Transverse colon (tissue), 4 donors: ENCODE measurements at regions not wholly inside any gene's neighbourhood (a gene's known extent, or its start where the extent isn't known, plus 50 kb on each side); places are given as distances from the start of the nearest gene placed in this dataset.
"Not testable (repeated sequence)": the region's sequence is repeated elsewhere in the genome, so short reads cannot be mapped to it uniquely, and the experiment has no call there.

ENCODE experiments used
- DNase-seq: peaks from one replicate; pipeline ENCODE4 v3.0.0-alpha.2; 2019
- H3K27ac ChIP-seq, 4 donors: fragments of 200-600 bp; sonication (generic); 2 replicates each; pipeline ENCODE4 v1.5.1; 2016 to 2018; ENCODE audit warnings: inconsistent platforms in 4 of 4
- H3K27me3 ChIP-seq: fragments of 200-600 bp; sonication (generic); 2 replicates; pipeline ENCODE4 v1.5.1; 2017; ENCODE audit warnings: inconsistent platforms
- H3K36me3 ChIP-seq, 4 donors: fragments of 200-600 bp; sonication (generic); 2 replicates each; pipeline ENCODE4 v1.5.1; 2017 to 2019; ENCODE audit warnings: inconsistent platforms in 4 of 4
- H3K4me1 ChIP-seq, 4 donors: fragments of 200-600 bp; sonication (generic); 2 replicates each; pipeline ENCODE4 v1.5.1; 2017 to 2020; ENCODE audit warnings: inconsistent platforms in 4 of 4
- H3K4me3 ChIP-seq, 4 donors: fragments of 200-600 bp; sonication (generic); 1 replicate in 1 of 4; 2 replicates in 3 of 4; pipeline versions ENCODE4 v1.5.1 to v1.6.1; 2017 to 2019; ENCODE audit warnings: inconsistent platforms in 4 of 4
- H3K9me3 ChIP-seq, 2 donors: fragments of 200-600 bp; sonication (generic); 2 replicates each; pipeline ENCODE4 v1.5.1; 2017 to 2019; ENCODE audit warnings: inconsistent platforms in 2 of 2
- CTCF ChIP-seq, 5 experiments: fragments of 200-600 bp in 3 of 5; fragments of 450-650 bp in 2 of 5; sonication (generic) in 3 of 5; IDR thresholded peaks; 1 replicate in 2 of 5; 2 replicates in 3 of 5; pipeline ENCODE4 v1.5.1; 2016 to 2017; ENCODE audit warnings: antibody characterized with exemption in 5 of 5, inconsistent platforms in 3 of 5, mild to moderate bottlenecking in 2 of 5, moderate library complexity in 1 of 5
- EP300 ChIP-seq: sonication (generic); formaldehyde crosslinking; IDR thresholded peaks from one replicate; pipeline ENCODE4 v1.6.1; 2017; ENCODE audit warnings: antibody characterized with exemption, low read depth
- POLR2A ChIP-seq: fragments of 450-650 bp; IDR thresholded peaks from one replicate; pipeline ENCODE4 v1.6.1; 2016; ENCODE audit warnings: antibody characterized with exemption, mild to moderate bottlenecking, moderate library complexity
- POLR2AphosphoS5 ChIP-seq, 3 donors: sonication (generic); formaldehyde crosslinking; IDR thresholded peaks; one replicate each; pipeline ENCODE4 v1.6.1; 2016; ENCODE audit warnings: antibody characterized with exemption in 3 of 3
- WGBS, 2 donors: methylation state at CpG; one replicate each; pipeline ENCODE4 v1.1.5; 2018; ENCODE audit warnings: low coverage in 1 of 2; 5-methylcytosine and 5-hydroxymethylcytosine counted together
- in situ Hi-C, 4 donors: fragments of 200-750 bp; cut with MboI; loops; one replicate each; pipeline versions ENCODE4 v1.15.0 to v1.15.1; 2017; ENCODE audit warnings: low sequenced_read_pairs in 3 of 4, low pct_ligation_motif_present in 1 of 4, low pct_unique_long_range_greater_than_20kb in 1 of 4
- intact Hi-C: fragments of 100-400 bp; cut with DNase I; formaldehyde crosslinking; loops from one replicate; pipeline ENCODE4 v1.15.1; 2023; ENCODE audit warnings: low total_unique reads

- H3K9me3 ChIP-seq = no peaks in the 10 kb centered on the region
- intact Hi-C loops (no loop called here), in situ Hi-C loops (no loop called here)
- H3K27ac ChIP-seq = no peak overlapping the region
- DNase-seq = no peak
- no peaks in the 10 kb centered on the region for H3K27me3 ChIP-seq
- no peak for TF ChIP-seq EP300
- no peak for TF ChIP-seq POLR2A
- no peak for TF ChIP-seq POLR2AphosphoS5 (IDR thresholded peaks at IDR 0.05)
- TF ChIP-seq CTCF (IDR thresholded peaks at IDR 0.05) = no peak
- no peaks in the 10 kb centered on the region for H3K36me3 ChIP-seq
- no peaks in the 10 kb centered on the region for H3K4me1 ChIP-seq
- H3K4me3 ChIP-seq = no peak overlapping the region
- WGBS, 2 donors = 52 to 64% methylated on average over 4 of the region's 4 CpGs
Measured at GRCh38 chr11:29231991-29232390, 784.8 kb downstream of the KCNA4 start.

- in situ Hi-C loops = no loop called here
- intact Hi-C loops = no loop called here
- Histone ChIP-seq H3K4me3 (no peak overlapping the region), H3K9me3 (no peaks in the 10 kb centered on the region), H3K36me3 (no peaks in the 10 kb centered on the region), H3K27ac (no peak overlapping the region), H3K27me3 (no peaks in the 10 kb centered on the region), H3K4me1 (no peaks in the 10 kb centered on the region)
- TF ChIP-seq POLR2AphosphoS5 (IDR thresholded peaks at IDR 0.05) = no peak
- no peak for DNase-seq
- 69 to 77% methylated on average over 1 to 3 of the region's 3 CpGs for WGBS, 2 donors
Measured at GRCh38 chr11:29231586-29231985, 785.2 kb downstream of the KCNA4 start.

- no peak overlapping the region for H3K4me3 ChIP-seq
- H3K9me3 ChIP-seq = no peaks in the 10 kb centered on the region
- H3K4me1 ChIP-seq = no peaks in the 10 kb centered on the region
- no peak for DNase-seq
- in situ Hi-C loops (no loop called here), intact Hi-C loops (no loop called here)
- no peak overlapping the region for H3K27ac ChIP-seq
- TF ChIP-seq POLR2AphosphoS5 (IDR thresholded peaks at IDR 0.05) (no peak), EP300 (no peak), POLR2A (no peak), CTCF (IDR thresholded peaks at IDR 0.05) (no peak)
- no peaks in the 10 kb centered on the region for H3K36me3 ChIP-seq
- H3K27me3 ChIP-seq = no peaks in the 10 kb centered on the region
- WGBS, 2 donors = 53 to 58% methylated on average over 5 to 6 of the region's 6 CpGs
Measured at GRCh38 chr11:29227811-29228210, 789.0 kb downstream of the KCNA4 start.

- no peaks in the 10 kb centered on the region for H3K4me1 ChIP-seq
- in situ Hi-C loops = no loop called here
- H3K9me3 ChIP-seq = no peaks in the 10 kb centered on the region
- 82 to 87% methylated on average over 6 to 9 of the region's 9 CpGs for WGBS, 2 donors
- no peaks in the 10 kb centered on the region for H3K27me3 ChIP-seq
- no peak for TF ChIP-seq CTCF (IDR thresholded peaks at IDR 0.05)
- no peak for TF ChIP-seq POLR2AphosphoS5 (IDR thresholded peaks at IDR 0.05)
- no peak for TF ChIP-seq POLR2A
- TF ChIP-seq EP300 = no peak
- H3K36me3 ChIP-seq = no peaks in the 10 kb centered on the region
- H3K4me3 ChIP-seq = no peak overlapping the region
- no peak overlapping the region for H3K27ac ChIP-seq
- intact Hi-C loops = loop anchor here (1.0 kb wide), 1 partner anchor 19 kb away; no protein-coding TSS in a partner anchor
- no peak for DNase-seq
Measured at GRCh38 chr11:29224739-29225384, 792.0 kb downstream of the KCNA4 start.

- H3K27ac ChIP-seq, H3K27me3 ChIP-seq, intact Hi-C loops, H3K4me3 ChIP-seq, H3K4me1 ChIP-seq, H3K9me3 ChIP-seq, DNase-seq, H3K36me3 ChIP-seq, in situ Hi-C loops: not testable (repeated sequence)
- WGBS, 2 donors = 43% methylated on average over 1 of the region's 1 CpG; no CpG with 5 or more reads in 1 of the 2 donors
Measured at GRCh38 chr11:29219531-29219930, 797.3 kb downstream of the KCNA4 start.
